Activated T-helper 17 cell treated with anti-CD3 and anti-CD28 coated beads, Interleukin-2, amount 50 U/mL, for 72 hours (primary cell): ENCODE measurements at regions not wholly inside any gene's neighbourhood (a gene's known extent, or its start where the extent isn't known, plus 50 kb on each side); places are given as distances from the start of the nearest gene placed in this dataset.

ENCODE experiments used
- ATAC-seq: fragments of 150-1000 bp; cut with Tn5 transposase; replicated peaks from 2 replicates; pipeline ENCODE4 v1.10.0; 2021; ENCODE audit warnings: mild to moderate bottlenecking, moderate library complexity
- H3K27ac Mint-ChIP-seq: one replicate; pipeline ENCODE4 v1.8.0; 2022; ENCODE audit warnings: mixed read lengths
- H3K27me3 Mint-ChIP-seq: one replicate; pipeline ENCODE4 v1.8.0; 2022; ENCODE audit warnings: mixed read lengths
- H3K36me3 Mint-ChIP-seq: one replicate; pipeline ENCODE4 v1.8.0; 2022; ENCODE audit warnings: low read depth, mild to moderate bottlenecking, mixed read lengths
- H3K4me1 Mint-ChIP-seq: one replicate; pipeline ENCODE4 v1.8.0; 2022; ENCODE audit warnings: mixed read lengths
- H3K4me3 Mint-ChIP-seq: one replicate; pipeline ENCODE4 v1.8.0; 2022; ENCODE audit warnings: mild to moderate bottlenecking, mixed read lengths
- H3K9me3 Mint-ChIP-seq: one replicate; pipeline ENCODE4 v1.8.0; 2022; ENCODE audit warnings: mixed read lengths

DNA sequence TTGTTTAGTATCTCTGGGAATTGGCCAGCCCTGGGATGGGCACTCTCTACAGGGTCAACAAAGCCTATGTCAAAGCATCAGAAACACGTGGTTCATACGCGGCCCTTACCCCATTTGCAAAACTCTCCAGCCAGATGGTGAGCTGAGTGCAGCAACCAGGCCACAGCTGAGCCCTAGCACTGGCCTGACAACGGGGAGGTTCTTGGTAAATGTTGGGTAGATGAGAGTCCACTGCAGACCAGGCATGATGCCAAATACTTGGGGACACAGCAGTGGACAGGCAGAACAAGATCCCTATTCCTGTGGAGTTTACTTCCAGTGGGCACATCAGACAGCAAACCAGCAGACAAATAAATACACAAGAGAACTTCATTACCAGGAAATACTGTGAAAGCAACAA, 172.1 kb upstream of the SYT13 start:
- H3K4me3 Mint-ChIP-seq = no peak overlapping the region
- no peaks in the 10 kb centered on the region for H3K4me1 Mint-ChIP-seq
- ATAC-seq = no peak
- no peak overlapping the region for H3K27ac Mint-ChIP-seq
- no peaks in the 10 kb centered on the region for H3K36me3 Mint-ChIP-seq
- peaks cover 4% of the 10 kb centered on the region for H3K9me3 Mint-ChIP-seq
- peaks cover 19% of the 10 kb centered on the region for H3K27me3 Mint-ChIP-seq

DNA sequence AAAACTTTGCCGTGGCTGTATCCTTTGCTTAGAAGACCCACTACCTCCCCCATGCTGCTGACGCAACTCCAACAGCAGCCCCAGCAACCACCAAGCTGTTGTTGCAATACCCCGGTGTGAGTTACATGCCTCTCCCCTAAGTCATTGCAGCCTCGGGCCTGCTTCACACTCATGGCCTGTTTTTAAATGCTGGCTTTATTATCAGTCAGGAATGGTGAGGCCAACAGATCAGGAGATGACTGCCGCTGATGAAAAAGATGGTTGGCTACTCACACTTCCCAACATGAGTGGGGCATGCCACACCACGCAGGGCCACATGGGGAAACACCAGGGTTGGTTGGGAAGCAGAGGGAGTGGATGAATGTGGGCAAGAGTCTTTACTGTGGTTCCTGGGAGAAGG, 171.5 kb upstream of the SYT13 start:
- no peak overlapping the region for H3K4me3 Mint-ChIP-seq
- no peak overlapping the region for H3K27ac Mint-ChIP-seq
- peaks cover 4% of the 10 kb centered on the region for H3K9me3 Mint-ChIP-seq
- H3K4me1 Mint-ChIP-seq = no peaks in the 10 kb centered on the region
- peaks cover 19% of the 10 kb centered on the region for H3K27me3 Mint-ChIP-seq
- H3K36me3 Mint-ChIP-seq = no peaks in the 10 kb centered on the region
- no peak for ATAC-seq

DNA sequence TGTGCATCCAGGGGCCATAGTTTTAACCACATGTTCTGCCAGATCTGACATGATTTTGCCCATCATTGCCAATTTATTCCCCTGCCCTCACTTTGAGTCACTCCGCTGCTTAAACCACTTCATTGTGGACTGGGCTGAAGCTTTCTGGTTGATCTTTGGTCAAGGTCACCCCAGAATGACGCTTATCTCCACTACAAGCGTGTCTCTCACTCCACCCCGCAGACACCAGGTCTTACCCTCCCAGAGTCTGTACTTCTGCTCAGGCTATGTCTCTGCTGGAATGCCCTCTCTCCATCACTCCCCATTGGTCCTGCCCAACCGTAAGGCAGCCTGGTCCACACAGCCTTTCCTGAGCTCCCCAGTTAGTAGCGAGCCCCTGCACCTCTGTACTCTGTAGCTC, 170.5 kb upstream of the SYT13 start:
- no peaks in the 10 kb centered on the region for H3K36me3 Mint-ChIP-seq
- no peaks in the 10 kb centered on the region for H3K4me1 Mint-ChIP-seq
- no peak overlapping the region for H3K4me3 Mint-ChIP-seq
- ATAC-seq = no peak
- no peak overlapping the region for H3K27ac Mint-ChIP-seq
- peaks cover 4% of the 10 kb centered on the region for H3K9me3 Mint-ChIP-seq
- peaks cover 19% of the 10 kb centered on the region for H3K27me3 Mint-ChIP-seq

DNA sequence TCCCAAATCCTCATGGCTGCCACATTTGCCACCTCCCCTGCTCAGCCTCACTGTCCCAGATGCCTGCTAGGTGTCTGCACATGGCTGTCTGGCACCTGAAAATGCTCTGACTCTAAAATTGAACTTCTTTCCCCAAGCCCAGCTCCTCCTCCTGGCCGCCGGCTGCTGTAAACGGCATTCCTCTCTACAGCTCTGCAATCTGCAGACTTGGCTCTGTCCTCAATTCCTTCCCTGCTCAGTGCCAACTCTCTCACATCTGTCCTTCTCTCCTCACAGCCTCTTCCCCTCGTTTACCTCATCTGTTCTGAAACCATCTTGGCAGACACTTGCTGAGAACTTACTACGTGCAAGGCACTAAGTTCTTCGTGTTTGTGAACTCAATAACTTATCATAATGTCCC, 169.4 kb upstream of the SYT13 start:
- no peak for ATAC-seq
- no peaks in the 10 kb centered on the region for H3K36me3 Mint-ChIP-seq
- H3K27me3 Mint-ChIP-seq = peaks cover 19% of the 10 kb centered on the region
- no peak overlapping the region for H3K27ac Mint-ChIP-seq
- no peak overlapping the region for H3K4me3 Mint-ChIP-seq
- peaks cover 4% of the 10 kb centered on the region for H3K9me3 Mint-ChIP-seq
- H3K4me1 Mint-ChIP-seq = no peaks in the 10 kb centered on the region

DNA sequence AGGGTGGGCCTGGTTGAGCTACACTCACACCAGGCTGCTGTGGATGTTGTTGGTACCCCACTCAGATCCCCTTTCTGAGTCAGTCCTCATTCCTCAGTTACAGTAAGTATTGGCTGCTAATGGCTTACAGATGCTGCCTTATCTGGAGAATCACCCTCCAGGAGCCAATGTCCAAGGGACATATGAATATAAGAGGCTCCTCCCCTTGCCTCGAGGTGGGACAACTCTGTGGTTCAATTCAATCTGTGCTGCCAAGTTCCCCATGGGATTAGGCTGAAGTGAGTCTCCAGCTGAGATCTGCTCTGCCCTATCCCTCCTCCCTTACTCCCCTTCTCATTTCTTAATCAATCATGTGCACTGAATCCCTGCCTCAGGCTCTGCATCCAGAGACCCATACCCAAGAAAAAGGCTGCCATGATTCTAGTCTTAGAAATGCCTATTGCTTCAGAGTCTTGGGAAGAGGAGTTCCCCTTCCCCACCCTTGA, 168.8 kb upstream of the SYT13 start:
- Mint-ChIP-seq H3K27me3 (peaks cover 19% of the 10 kb centered on the region), H3K27ac (no peak overlapping the region), H3K36me3 (no peaks in the 10 kb centered on the region), H3K4me1 (no peaks in the 10 kb centered on the region), H3K9me3 (peaks cover 4% of the 10 kb centered on the region), H3K4me3 (no peak overlapping the region)
- ATAC-seq = no peak

DNA sequence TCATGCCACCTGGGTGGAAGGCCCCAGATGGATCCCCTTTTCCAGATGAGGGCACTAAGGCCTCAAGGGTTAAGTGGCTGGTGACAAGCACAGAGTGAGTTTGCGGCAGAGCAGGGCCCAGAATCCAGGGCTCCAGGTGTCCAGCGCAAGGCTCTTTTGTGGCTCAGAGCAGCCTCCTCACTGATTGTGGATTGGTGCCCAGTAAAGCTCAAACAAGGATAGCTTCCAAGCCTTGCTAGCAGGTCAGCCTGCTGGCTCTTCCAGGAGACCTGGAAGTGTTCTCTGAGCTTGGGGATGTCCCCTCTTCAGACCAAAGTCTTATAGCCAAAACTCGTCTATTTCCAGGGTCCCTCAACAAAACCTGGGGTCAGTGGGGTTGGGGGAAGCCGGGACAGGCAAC, 167.6 kb upstream of the SYT13 start:
- peaks cover 19% of the 10 kb centered on the region for H3K27me3 Mint-ChIP-seq
- H3K36me3 Mint-ChIP-seq = no peaks in the 10 kb centered on the region
- no peak for ATAC-seq

DNA sequence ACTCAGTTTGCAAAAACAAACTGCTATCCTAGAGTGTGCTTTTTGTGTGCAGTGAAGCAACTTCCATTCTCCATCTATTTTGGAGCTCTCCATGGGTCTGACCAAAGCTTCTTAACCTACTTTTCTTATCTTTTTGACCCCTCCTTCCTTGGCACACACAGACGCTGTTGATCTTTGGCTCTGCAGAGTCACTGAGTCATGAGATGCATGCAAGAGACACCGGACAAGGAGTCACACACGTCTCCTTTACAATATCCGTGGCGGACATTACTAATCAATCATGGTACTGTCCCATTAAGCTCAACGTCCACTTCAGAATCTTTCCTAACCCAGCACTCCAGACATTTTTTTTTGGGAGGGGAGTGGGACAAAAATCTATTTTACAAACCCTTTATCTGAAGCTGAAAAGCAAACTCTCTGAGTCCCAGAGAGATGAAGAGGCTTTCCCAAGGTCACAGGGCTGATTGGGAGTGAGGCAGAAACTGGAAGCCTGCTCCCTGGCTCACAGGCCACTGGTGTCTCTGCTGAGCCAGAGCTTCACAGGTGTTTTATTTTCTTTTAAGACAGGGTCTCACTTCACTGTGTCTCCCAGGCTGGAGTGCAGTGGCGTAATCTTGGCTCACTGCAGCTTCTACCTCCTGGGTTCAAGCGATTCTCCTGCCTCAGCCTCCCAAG, 165.8 kb upstream of the SYT13 start:
- no peak overlapping the region for H3K27ac Mint-ChIP-seq
- no peaks in the 10 kb centered on the region for H3K36me3 Mint-ChIP-seq
- peaks cover 4% of the 10 kb centered on the region for H3K9me3 Mint-ChIP-seq
- H3K27me3 Mint-ChIP-seq = peaks cover 18% of the 10 kb centered on the region
- H3K4me3 Mint-ChIP-seq = no peak overlapping the region
- no peaks in the 10 kb centered on the region for H3K4me1 Mint-ChIP-seq
- no peak for ATAC-seq

More for the DNA sequence above, 167.6 kb upstream of the SYT13 start:
- Mint-ChIP-seq H3K27ac (no peak overlapping the region), H3K4me1 (no peaks in the 10 kb centered on the region), H3K4me3 (no peak overlapping the region), H3K9me3 (peaks cover 4% of the 10 kb centered on the region)

DNA sequence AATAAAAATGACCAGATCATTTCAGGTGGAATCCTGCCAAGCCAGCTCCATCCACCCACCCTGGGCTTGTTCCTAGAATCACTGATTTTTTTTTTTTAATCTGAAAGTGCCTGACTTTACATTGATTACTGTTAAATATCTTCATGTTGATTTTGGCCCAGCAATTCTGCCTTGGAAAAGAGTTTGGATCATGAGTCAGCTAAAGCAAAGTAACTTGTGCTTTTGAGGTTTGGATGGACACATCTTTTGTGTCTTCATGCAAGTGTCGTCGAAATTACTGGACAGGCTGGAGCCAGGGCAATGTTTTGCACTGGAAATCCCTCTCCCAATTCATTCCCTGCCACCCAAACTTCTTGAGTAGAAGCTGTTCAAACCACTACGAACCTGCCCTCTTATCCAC, 164.0 kb upstream of the SYT13 start:
- no peak overlapping the region for H3K27ac Mint-ChIP-seq
- no peaks in the 10 kb centered on the region for H3K36me3 Mint-ChIP-seq
- H3K27me3 Mint-ChIP-seq = peaks cover 16% of the 10 kb centered on the region
- no peak for ATAC-seq
- no peaks in the 10 kb centered on the region for H3K4me1 Mint-ChIP-seq
- no peaks in the 10 kb centered on the region for H3K9me3 Mint-ChIP-seq
- no peak overlapping the region for H3K4me3 Mint-ChIP-seq

DNA sequence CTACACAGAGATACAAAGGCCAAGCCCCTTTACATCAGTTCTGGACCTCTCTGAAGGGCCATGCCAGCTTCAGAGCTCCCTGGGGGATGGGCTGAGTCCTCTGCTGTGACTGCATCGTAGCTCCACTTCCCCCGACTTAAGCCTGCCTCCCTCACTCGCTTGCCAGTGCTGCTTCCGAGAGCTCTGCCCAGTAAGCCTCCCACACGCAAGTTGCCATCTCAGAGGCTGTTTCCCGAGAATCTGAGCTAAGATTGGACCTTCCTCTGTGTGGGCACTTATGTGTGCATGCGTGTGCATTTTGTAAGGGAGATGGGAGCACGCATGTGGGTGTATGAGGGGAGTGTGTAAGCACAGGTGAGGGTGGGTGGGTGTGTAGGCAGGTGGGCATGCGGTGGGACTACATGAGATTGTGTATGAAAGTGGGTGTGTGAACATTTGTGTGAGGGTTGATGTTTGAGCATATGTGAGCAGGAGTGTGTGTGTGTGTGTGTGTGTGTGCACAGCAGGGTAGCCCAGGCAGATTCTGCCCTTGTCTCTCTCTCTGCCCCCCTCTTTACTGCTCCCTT, 163.0 kb upstream of the SYT13 start:
- H3K4me3 Mint-ChIP-seq = no peak overlapping the region

DNA sequence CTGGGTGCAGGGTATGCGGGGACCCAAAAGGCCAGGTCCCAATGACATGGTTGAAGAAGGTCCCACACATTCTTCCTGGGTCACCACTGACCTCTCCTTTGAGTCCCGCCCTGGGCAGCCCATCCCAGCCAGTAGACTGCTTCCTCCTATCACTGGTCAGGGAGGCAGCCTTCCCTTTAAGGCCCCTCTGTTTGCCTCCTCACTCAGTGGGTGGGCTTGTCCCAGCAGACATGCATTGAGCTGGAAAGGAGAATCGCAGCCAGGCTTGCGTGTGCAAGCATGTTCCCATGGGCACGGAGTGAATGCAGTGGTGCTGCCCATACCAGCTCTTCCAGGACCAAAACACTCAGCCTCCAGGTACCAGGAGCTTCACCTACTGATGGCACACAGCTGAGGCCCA, 162.4 kb upstream of the SYT13 start:
- H3K9me3 Mint-ChIP-seq = no peaks in the 10 kb centered on the region
- no peak for ATAC-seq
- H3K36me3 Mint-ChIP-seq = no peaks in the 10 kb centered on the region
- no peak overlapping the region for H3K27ac Mint-ChIP-seq
- H3K4me1 Mint-ChIP-seq = no peaks in the 10 kb centered on the region
- H3K4me3 Mint-ChIP-seq = no peak overlapping the region
- peaks cover 17% of the 10 kb centered on the region for H3K27me3 Mint-ChIP-seq

More for the DNA sequence above, 163.0 kb upstream of the SYT13 start:
- ATAC-seq = no peak
- H3K27ac Mint-ChIP-seq = no peak overlapping the region
- H3K27me3 Mint-ChIP-seq = peaks cover 14% of the 10 kb centered on the region
- H3K9me3 Mint-ChIP-seq = no peaks in the 10 kb centered on the region
- H3K36me3 Mint-ChIP-seq = no peaks in the 10 kb centered on the region
- no peaks in the 10 kb centered on the region for H3K4me1 Mint-ChIP-seq

DNA sequence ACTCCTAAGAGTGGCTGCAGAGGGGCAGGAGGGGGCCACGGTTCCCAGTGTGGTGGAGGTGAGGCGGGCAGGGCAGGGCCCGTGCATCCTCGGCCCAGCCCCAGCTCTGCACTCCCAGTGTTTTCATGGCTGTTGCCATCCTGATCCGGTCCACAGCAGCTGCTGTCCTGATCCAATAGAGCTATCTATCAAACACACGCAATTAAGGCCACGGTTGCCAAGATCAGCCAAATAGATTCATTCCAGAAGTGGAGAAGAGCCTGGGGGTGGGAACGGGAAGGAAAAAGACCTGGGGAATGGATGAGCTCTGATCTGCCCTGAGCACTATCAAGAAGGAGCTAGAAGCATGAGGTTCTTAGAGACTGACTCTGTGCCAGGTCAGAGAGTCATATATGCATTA, 160.9 kb upstream of the SYT13 start:
- H3K27ac Mint-ChIP-seq = no peak overlapping the region
- H3K9me3 Mint-ChIP-seq = no peaks in the 10 kb centered on the region
- no peaks in the 10 kb centered on the region for H3K4me1 Mint-ChIP-seq
- no peak for ATAC-seq
- peaks cover 19% of the 10 kb centered on the region for H3K27me3 Mint-ChIP-seq
- no peak overlapping the region for H3K4me3 Mint-ChIP-seq
- no peaks in the 10 kb centered on the region for H3K36me3 Mint-ChIP-seq

DNA sequence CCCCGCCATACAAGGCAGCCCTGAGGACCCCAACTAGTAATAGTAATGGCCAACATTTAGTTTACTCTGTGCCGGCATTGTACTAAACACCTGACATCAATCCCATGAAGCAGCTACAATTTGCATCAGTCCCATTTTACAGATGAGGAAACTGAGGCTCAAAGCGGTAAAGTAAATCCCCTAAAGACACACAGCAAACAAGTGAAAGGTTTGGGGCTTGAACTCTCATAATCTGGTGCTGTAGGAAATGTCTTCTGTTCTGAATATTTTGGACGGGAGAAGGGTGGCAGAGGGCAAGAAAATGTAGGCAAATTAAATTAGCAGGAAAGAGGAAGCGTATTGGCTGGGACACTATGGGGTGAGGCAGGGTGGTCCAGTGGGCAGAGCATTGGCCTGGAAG, 160.3 kb upstream of the SYT13 start:
- Mint-ChIP-seq H3K9me3 (no peaks in the 10 kb centered on the region), H3K27me3 (peaks cover 19% of the 10 kb centered on the region), H3K4me1 (no peaks in the 10 kb centered on the region), H3K36me3 (no peaks in the 10 kb centered on the region), H3K4me3 (no peak overlapping the region), H3K27ac (no peak overlapping the region)
- ATAC-seq = no peak

DNA sequence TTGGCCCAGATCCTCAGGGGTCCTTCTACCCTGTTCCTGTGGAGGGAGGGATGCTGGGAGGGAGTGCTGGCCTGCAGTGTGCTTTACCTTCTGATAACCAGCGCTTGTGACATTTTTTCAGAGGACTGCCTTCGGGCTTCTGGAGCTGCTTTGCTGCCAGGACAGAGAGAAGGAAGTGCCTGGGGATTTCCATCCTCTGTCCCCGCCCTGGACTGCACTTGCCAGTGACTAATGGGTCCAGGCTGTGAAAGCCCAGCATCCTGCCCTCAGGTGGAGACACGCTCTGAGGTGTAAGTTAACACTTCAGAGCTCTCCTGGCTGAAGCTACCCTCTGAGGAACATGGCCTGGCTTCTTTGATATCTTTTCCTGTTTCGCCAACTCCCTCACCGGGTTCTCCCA, 158.7 kb upstream of the SYT13 start:
- Mint-ChIP-seq H3K36me3 (no peaks in the 10 kb centered on the region), H3K9me3 (peaks cover 7% of the 10 kb centered on the region), H3K27me3 (peaks cover 22% of the 10 kb centered on the region), H3K4me3 (no peak overlapping the region), H3K27ac (no peak overlapping the region), H3K4me1 (no peaks in the 10 kb centered on the region)
- ATAC-seq = no peak

DNA sequence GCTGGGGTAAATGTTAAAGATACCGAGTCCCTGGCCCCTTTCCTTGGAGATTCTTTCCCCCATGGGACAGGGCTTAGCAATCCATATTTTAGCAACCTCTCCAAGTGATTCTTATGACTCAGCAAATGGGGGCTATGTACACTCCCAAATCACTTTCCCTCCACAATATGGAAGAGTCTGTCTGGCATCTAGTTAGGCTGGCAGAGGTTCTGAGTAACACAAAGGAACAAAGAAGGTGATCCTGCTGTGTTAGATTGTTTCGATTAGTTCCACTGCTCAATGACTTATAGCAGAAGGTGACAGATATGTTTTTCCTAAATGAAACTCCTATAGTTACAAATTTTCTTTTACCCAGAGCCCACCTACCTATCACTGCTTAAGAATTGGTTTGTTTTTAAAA, 154.0 kb upstream of the SYT13 start:
- Mint-ChIP-seq H3K36me3 (no peaks in the 10 kb centered on the region), H3K27me3 (peaks cover 13% of the 10 kb centered on the region), H3K9me3 (peaks cover 11% of the 10 kb centered on the region), H3K4me3 (no peak overlapping the region), H3K4me1 (no peaks in the 10 kb centered on the region), H3K27ac (no peak overlapping the region)
- ATAC-seq = no peak

DNA sequence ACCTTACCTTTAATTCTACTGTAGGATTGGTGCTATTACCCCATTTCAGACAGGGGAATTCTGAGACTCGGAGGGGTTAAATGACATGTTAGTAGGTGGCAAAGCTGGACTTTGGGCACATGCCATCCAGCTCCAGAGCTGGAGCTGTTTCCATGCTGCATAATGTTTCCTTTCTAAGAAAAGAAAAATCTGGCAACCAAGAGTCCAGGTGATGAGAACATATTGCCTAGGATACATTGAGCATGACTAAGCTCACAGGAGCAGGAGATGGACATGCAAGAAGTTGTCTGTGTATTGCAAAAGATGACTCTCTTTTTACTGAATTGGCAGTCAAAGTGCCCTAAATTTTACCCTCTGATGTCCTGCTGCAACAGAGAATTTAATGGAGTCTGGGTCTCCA, 150.8 kb upstream of the SYT13 start:
- no peak for ATAC-seq
- H3K4me3 Mint-ChIP-seq = no peak overlapping the region
- H3K27me3 Mint-ChIP-seq = peaks cover 16% of the 10 kb centered on the region

More for the DNA sequence above, 150.8 kb upstream of the SYT13 start:
- H3K4me1 Mint-ChIP-seq = no peaks in the 10 kb centered on the region
- H3K9me3 Mint-ChIP-seq = peaks cover 11% of the 10 kb centered on the region
- no peak overlapping the region for H3K27ac Mint-ChIP-seq
- H3K36me3 Mint-ChIP-seq = no peaks in the 10 kb centered on the region
